ENCODE measurements at regions not wholly inside any gene's neighbourhood (a gene's known extent, or its start where the extent isn't known, plus 50 kb on each side); places are given as distances from the start of the nearest gene placed in this dataset.

DNA sequence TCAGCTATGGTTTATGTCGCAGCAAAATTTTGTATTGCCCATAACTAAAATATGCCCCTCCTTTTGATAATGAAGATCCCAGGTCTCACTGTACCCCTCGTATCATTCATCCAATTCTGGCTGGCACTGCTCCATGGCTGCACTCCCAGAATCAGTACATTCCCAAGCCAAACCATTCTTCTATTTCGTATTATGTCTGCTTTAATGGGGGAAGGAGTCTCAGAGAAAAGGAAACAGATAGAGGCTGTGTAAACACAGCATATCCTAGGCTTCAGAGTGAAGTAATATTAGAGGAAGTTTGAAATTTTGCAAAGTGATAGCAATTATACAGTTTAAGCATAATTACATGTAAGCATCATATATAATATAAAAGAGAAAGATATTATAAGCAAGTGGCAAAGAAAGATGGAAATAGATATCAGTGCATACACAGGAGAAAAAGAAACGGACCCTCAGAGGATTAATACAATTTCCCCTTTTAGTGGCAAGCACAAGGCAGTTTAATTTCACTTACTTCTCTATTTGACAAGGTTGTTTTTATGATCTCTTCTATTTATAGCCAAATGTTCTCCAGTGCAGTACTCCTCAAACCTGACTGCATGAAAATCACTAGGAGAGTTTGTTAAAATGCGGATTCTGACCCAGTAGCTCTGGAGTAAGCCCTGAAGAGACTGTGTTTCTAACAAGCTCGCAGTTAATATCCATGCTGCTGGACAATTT lies 56.5 kb upstream of the TENT5A start:
- H3K9me3 ChIP-seq (ENCODE audit: insufficient read depth in 2 of 2, low read depth in 1 of 2, low read length in 1 of 2): no peaks in the 10 kb centered on the region
- FAIRE-seq (no peak), DNase-seq (ENCODE audit: low read depth in 1 of 2, low spot score in 2 of 2) (no peak)
- H3K4me2 ChIP-seq (ENCODE audit: insufficient read depth in 1 of 2, low read depth in 2 of 2, low read length in 2 of 2): no peak overlapping the region
- no peaks in the 10 kb centered on the region for H3K79me1 ChIP-seq (ENCODE audit: low read depth, low read length)
- H4K8ac ChIP-seq (ENCODE audit: extremely low read depth, insufficient read depth, low read length): no peak overlapping the region
- H4K5ac ChIP-seq (ENCODE audit: insufficient read length, low read depth, low read length): no peak overlapping the region
- no peaks in the 10 kb centered on the region for H3K36me3 ChIP-seq (ENCODE audit: control insufficient read depth in 2 of 4, insufficient read depth in 4 of 4, low read length in 3 of 4)
- no peak overlapping the region for H3K4me3 ChIP-seq (ENCODE audit: extremely low read depth in 1 of 4, insufficient read depth in 2 of 4, low read depth in 3 of 4, low read length in 4 of 4)
- H2BK20ac ChIP-seq (ENCODE audit: low read length): no peak overlapping the region
- TF ChIP-seq CEBPB (IDR thresholded peaks at IDR 0.05; ENCODE audit: low read depth, low read length) (no peak), SIN3A (conservative IDR thresholded peaks at IDR 0.05 in 1 of 2, IDR thresholded peaks at IDR 0.05 in 1 of 2; ENCODE audit: low read depth in 1 of 2, low read length in 2 of 2) (no peak)
- ChIA-PET CTCF (ENCODE audit: partially characterized antibody) (interaction anchor here (1.5 kb wide), 1 partner anchor 17 kb away, joined by 4 read pairs; no protein-coding TSS in a partner anchor), POLR2A (ENCODE audit: partially characterized antibody) (no interaction called here)
- no peak overlapping the region for H2BK12ac ChIP-seq (ENCODE audit: low read depth, low read length)
- WGBS, 2 experiments (ENCODE audit: extremely low coverage in 1 of 2, insufficient coverage in 1 of 2, insufficient read length in 1 of 2, insufficient replicate concordance in 2 of 2, low coverage in 1 of 2, low lambda C conversion rate in 2 of 2, missing lambda C conversion rate in 1 of 2): 88% methylated on average over 6 of the region's 6 CpGs; no CpG with 5 or more reads in 1 of the 2 experiments
- no peak overlapping the region for H2BK5ac ChIP-seq (ENCODE audit: low read depth, low read length)
- no peak overlapping the region for H3K27ac ChIP-seq (ENCODE audit: low read depth, low read length)
- H3K18ac ChIP-seq (ENCODE audit: extremely low read depth, low read length): no peak overlapping the region
- no peaks in the 10 kb centered on the region for H3K27me3 ChIP-seq (replicated peaks in 1 of 4; ENCODE audit: control insufficient read depth in 3 of 4, extremely low read depth in 1 of 4, insufficient read depth in 3 of 4, low read length in 3 of 4)
- H4K91ac ChIP-seq (replicated peaks; ENCODE audit: insufficient read length, low read length): no peak overlapping the region
- no peak overlapping the region for H3K14ac ChIP-seq (ENCODE audit: insufficient read length)
- no peaks in the 10 kb centered on the region for H3K4me1 ChIP-seq (replicated peaks in 1 of 4; ENCODE audit: control insufficient read depth in 3 of 4, insufficient read depth in 4 of 4, low read length in 3 of 4)
- H3K23ac ChIP-seq (ENCODE audit: insufficient read length): no peak overlapping the region
- no peaks in the 10 kb centered on the region for H3K23me2 ChIP-seq (ENCODE audit: low read depth, low read length)
- H2AK5ac ChIP-seq (ENCODE audit: low read depth, low read length): no peak overlapping the region
- no peak overlapping the region for H3K9ac ChIP-seq (replicated peaks in 1 of 4; ENCODE audit: extremely low read depth in 1 of 4, low read depth in 3 of 4, low read length in 3 of 4)
- H4K20me1 ChIP-seq (replicated peaks in 1 of 2; ENCODE audit: control insufficient read depth in 1 of 2, insufficient read depth in 2 of 2, low read length in 2 of 2): no peaks in the 10 kb centered on the region
- no peak overlapping the region for H2AFZ ChIP-seq (ENCODE audit: low read length)
- H2BK15ac ChIP-seq (ENCODE audit: low read length): no peak overlapping the region
- no peak overlapping the region for H2BK120ac ChIP-seq (replicated peaks; ENCODE audit: low read depth, low read length)
- H3K4ac ChIP-seq (replicated peaks; ENCODE audit: insufficient read length, low read depth, low read length): no peak overlapping the region
- no peaks in the 10 kb centered on the region for H3K79me2 ChIP-seq (ENCODE audit: control insufficient read depth in 1 of 2, insufficient read depth in 2 of 2, low read length in 2 of 2)
- no peak overlapping the region for H3K56ac ChIP-seq (replicated peaks; ENCODE audit: insufficient read length, low read depth, low read length)

All from H1 (cell line).